ENCODE measurements at regions not wholly inside any gene's neighbourhood (a gene's known extent, or its start where the extent isn't known, plus 50 kb on each side); places are given as distances from the start of the nearest gene placed in this dataset.

DNA sequence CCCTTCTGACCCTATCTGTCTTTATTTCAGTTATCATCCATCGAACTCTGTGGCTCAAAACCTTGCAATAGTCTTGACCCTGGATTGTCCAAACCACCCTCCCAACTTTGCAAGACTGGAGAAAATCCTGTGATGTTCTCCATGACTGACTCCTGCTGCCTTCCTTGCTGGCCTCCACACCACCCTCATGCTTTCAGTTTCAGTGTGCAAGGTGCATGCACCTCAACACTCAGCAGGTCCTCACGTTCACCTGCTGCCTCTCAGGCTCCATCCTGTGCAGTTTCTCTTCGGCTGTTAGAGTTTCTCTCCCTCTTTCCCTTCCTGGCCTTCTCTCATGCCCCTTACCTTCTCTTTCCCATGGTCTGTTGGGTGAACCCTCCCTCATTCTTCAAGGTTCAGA, 59.4 kb upstream of the ASIC2 start:
- no peaks in the 10 kb centered on the region for H3K27me3 ChIP-seq (ENCODE audit: insufficient read depth, low read length)
- H4K20me1 ChIP-seq (ENCODE audit: insufficient read depth, low read length): no peaks in the 10 kb centered on the region
- no peaks in the 10 kb centered on the region for H3K9me3 ChIP-seq (ENCODE audit: low read depth, low read length)
- H3K4me1 ChIP-seq (ENCODE audit: insufficient read depth, low read length): no peaks in the 10 kb centered on the region
- H3K4me2 ChIP-seq (ENCODE audit: insufficient read depth, low read length): no peak overlapping the region
- no peak overlapping the region for H2AFZ ChIP-seq (ENCODE audit: low read length)
- no peak for DNase-seq (ENCODE audit: insufficient read length, low spot score, missing footprints)
- no peaks in the 10 kb centered on the region for H3K36me3 ChIP-seq (ENCODE audit: insufficient read depth, low read length)
- H3K79me2 ChIP-seq (ENCODE audit: insufficient read depth, low read length): no peaks in the 10 kb centered on the region
- H3K4me3 ChIP-seq (ENCODE audit: insufficient read depth, low read length): no peak overlapping the region
- H3K27ac ChIP-seq (ENCODE audit: low read depth, low read length): no peak overlapping the region
- TF ChIP-seq, protein P1, sequence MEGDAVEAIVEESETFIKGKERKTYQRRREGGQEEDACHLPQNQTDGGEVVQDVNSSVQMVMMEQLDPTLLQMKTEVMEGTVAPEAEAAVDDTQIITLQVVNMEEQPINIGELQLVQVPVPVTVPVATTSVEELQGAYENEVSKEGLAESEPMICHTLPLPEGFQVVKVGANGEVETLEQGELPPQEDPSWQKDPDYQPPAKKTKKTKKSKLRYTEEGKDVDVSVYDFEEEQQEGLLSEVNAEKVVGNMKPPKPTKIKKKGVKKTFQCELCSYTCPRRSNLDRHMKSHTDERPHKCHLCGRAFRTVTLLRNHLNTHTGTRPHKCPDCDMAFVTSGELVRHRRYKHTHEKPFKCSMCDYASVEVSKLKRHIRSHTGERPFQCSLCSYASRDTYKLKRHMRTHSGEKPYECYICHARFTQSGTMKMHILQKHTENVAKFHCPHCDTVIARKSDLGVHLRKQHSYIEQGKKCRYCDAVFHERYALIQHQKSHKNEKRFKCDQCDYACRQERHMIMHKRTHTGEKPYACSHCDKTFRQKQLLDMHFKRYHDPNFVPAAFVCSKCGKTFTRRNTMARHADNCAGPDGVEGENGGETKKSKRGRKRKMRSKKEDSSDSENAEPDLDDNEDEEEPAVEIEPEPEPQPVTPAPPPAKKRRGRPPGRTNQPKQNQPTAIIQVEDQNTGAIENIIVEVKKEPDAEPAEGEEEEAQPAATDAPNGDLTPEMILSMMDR (IDR thresholded peaks at IDR 0.05; ENCODE audit: extremely low read depth, low read depth, low read length): no peak

DNA sequence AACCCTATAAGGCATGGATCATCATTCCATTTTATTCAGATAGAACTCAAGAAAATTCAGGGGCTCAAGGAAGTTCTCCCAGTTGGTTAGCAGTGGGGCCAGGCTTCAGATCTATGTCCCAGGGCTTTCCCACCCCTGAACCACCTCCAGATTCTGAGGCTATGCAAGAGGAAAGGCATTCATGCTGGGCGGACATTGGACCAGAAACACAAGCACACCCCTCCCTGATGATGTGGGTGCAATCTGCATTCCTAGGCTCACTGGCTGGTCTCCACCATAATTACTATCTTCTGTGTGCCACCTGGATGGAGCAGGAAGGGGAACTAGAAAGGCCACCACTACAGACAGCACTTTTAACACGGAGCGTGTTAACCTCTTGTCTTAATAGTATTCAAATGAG, 63.2 kb upstream of the ASIC2 start:
- Histone ChIP-seq H3K9me3 (ENCODE audit: low read depth, low read length) (no peaks in the 10 kb centered on the region), H3K4me2 (ENCODE audit: insufficient read depth, low read length) (no peak overlapping the region), H3K79me2 (ENCODE audit: insufficient read depth, low read length) (no peaks in the 10 kb centered on the region), H3K36me3 (ENCODE audit: insufficient read depth, low read length) (no peaks in the 10 kb centered on the region), H3K4me3 (ENCODE audit: insufficient read depth, low read length) (no peak overlapping the region), H3K27ac (ENCODE audit: low read depth, low read length) (no peak overlapping the region), H4K20me1 (ENCODE audit: insufficient read depth, low read length) (no peaks in the 10 kb centered on the region), H3K27me3 (ENCODE audit: insufficient read depth, low read length) (no peaks in the 10 kb centered on the region), H3K4me1 (ENCODE audit: insufficient read depth, low read length) (no peaks in the 10 kb centered on the region), H2AFZ (ENCODE audit: low read length) (no peak overlapping the region)
- TF ChIP-seq, protein P1 (IDR thresholded peaks at IDR 0.05; ENCODE audit: extremely low read depth, low read depth, low read length): no peak
- no peak for DNase-seq (ENCODE audit: insufficient read length, low spot score, missing footprints)

DNA sequence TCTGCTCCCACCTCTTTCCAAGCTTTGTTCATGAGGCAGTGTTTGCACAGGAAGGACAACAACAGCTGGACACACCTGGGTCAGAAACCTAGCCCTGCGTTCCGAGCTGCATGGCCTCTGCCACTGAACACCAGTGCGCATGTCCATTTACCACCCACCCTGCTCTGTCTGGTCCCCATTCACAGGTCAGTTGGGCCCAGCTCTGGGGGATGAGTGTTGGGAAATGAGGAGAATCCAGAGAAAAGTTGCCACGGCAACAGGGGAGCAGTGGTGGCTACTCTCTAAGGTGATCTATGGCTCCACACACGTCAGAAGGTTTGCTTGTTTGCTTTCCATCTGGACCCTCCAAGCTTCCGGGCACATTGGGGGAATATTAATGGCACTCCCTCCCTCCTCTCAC, 70.4 kb upstream of the ASIC2 start:
- Histone ChIP-seq H3K27ac (ENCODE audit: low read depth, low read length) (no peak overlapping the region), H3K27me3 (ENCODE audit: insufficient read depth, low read length) (no peaks in the 10 kb centered on the region), H3K36me3 (ENCODE audit: insufficient read depth, low read length) (no peaks in the 10 kb centered on the region), H3K4me3 (ENCODE audit: insufficient read depth, low read length) (no peak overlapping the region), H3K4me2 (ENCODE audit: insufficient read depth, low read length) (no peak overlapping the region), H3K4me1 (ENCODE audit: insufficient read depth, low read length) (no peaks in the 10 kb centered on the region), H3K9me3 (ENCODE audit: low read depth, low read length) (no peaks in the 10 kb centered on the region), H2AFZ (ENCODE audit: low read length) (no peak overlapping the region), H3K79me2 (ENCODE audit: insufficient read depth, low read length) (no peaks in the 10 kb centered on the region), H4K20me1 (ENCODE audit: insufficient read depth, low read length) (no peaks in the 10 kb centered on the region)
- no peak for DNase-seq (ENCODE audit: insufficient read length, low spot score, missing footprints)
- TF ChIP-seq, protein P1 (IDR thresholded peaks at IDR 0.05; ENCODE audit: extremely low read depth, low read depth, low read length): no peak

DNA sequence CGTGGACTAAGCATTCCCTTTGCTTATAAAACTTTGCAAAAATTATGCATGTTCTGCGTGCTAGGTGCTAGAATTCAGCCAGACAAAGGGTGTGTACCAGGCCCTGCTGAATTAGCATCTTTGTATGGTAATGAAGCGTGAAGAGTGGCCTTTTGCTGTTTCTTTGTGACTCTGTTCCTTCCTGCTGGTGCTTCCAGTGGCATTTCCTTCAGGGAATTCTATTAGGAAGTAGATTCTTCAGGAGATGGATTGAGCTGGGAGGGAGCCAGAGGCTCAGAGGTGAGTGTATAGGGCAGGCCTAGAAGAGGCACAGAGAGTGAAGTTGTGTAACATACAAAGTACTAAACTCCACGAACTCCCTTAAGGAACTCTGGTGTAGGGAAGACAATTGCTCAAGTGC, 73.9 kb upstream of the ASIC2 start:
- TF ChIP-seq, protein P1 (IDR thresholded peaks at IDR 0.05; ENCODE audit: extremely low read depth, low read depth, low read length): no peak
- Histone ChIP-seq H3K4me3 (ENCODE audit: insufficient read depth, low read length) (no peak overlapping the region), H3K36me3 (ENCODE audit: insufficient read depth, low read length) (no peaks in the 10 kb centered on the region), H3K9me3 (ENCODE audit: low read depth, low read length) (no peaks in the 10 kb centered on the region), H3K79me2 (ENCODE audit: insufficient read depth, low read length) (no peaks in the 10 kb centered on the region), H3K4me1 (ENCODE audit: insufficient read depth, low read length) (no peaks in the 10 kb centered on the region), H4K20me1 (ENCODE audit: insufficient read depth, low read length) (no peaks in the 10 kb centered on the region), H2AFZ (ENCODE audit: low read length) (no peak overlapping the region), H3K27ac (ENCODE audit: low read depth, low read length) (no peak overlapping the region), H3K27me3 (ENCODE audit: insufficient read depth, low read length) (no peaks in the 10 kb centered on the region), H3K4me2 (ENCODE audit: insufficient read depth, low read length) (no peak overlapping the region)
- DNase-seq (ENCODE audit: insufficient read length, low spot score, missing footprints): no peak
